ENCODE measurements at regions not wholly inside any gene's neighbourhood (a gene's known extent, or its start where the extent isn't known, plus 50 kb on each side); places are given as distances from the start of the nearest gene placed in this dataset.

- H3K27ac ChIP-seq, result no peak overlapping the region
- no peak for TF ChIP-seq CTCF (conservative IDR thresholded peaks at IDR 0.05)
Observed at GRCh38 chr5:34550247-34550646, 105.9 kb upstream of the RAI14 start.

- H3K27ac ChIP-seq, result no peak overlapping the region
- TF ChIP-seq CTCF (conservative IDR thresholded peaks at IDR 0.05), result no peak
Observed at GRCh38 chr5:34550964-34551363, 105.2 kb upstream of the RAI14 start.

GRCh38 chr5:34551911-34552433 is 104.2 kb upstream of the RAI14 start:
- H3K27ac ChIP-seq, result no peak overlapping the region
- no peak for TF ChIP-seq CTCF (conservative IDR thresholded peaks at IDR 0.05)

- H3K27ac ChIP-seq, result no peak overlapping the region
- no peak for TF ChIP-seq CTCF (conservative IDR thresholded peaks at IDR 0.05)
Observed at GRCh38 chr5:34552686-34553085, 103.4 kb upstream of the RAI14 start.

GRCh38 chr5:34553581-34553980 is 102.5 kb upstream of the RAI14 start:
- H3K27ac ChIP-seq, result no peak overlapping the region
- TF ChIP-seq CTCF (conservative IDR thresholded peaks at IDR 0.05), result no peak

- no peak for TF ChIP-seq CTCF (conservative IDR thresholded peaks at IDR 0.05)
- no peak overlapping the region for H3K27ac ChIP-seq
Observed at GRCh38 chr5:34554641-34555040, 101.5 kb upstream of the RAI14 start.

GRCh38 chr5:34555699-34556508 is 100.2 kb upstream of the RAI14 start:
- H3K27ac ChIP-seq, result no peak overlapping the region
- no peak for TF ChIP-seq CTCF (conservative IDR thresholded peaks at IDR 0.05)

All from VCaP (cell line).